Middle frontal gyrus (tissue), 1 donor: ENCODE measurements at regions not wholly inside any gene's neighbourhood (a gene's known extent, or its start where the extent isn't known, plus 50 kb on each side); places are given as distances from the start of the nearest gene placed in this dataset.

Source experiments
- DNase-seq: peaks from one replicate; pipeline ENCODE4 v3.0.0-alpha.2; 2015; ENCODE audit warnings: low spot score; ENCODE audit errors: extremely low spot score

GRCh38 chr5:92455011-92455410, 1071.9 kb upstream of the ARRDC3 start:
- DNase-seq = no peak

- DNase-seq = no peak
Observed at GRCh38 chr5:92444888-92445287, 1061.8 kb upstream of the ARRDC3 start.

GRCh38 chr5:92435781-92436180, 1052.7 kb upstream of the ARRDC3 start:
- DNase-seq = no peak

- DNase-seq = no peak
Observed at GRCh38 chr5:92429646-92430045, 1046.5 kb upstream of the ARRDC3 start.

- no peak for DNase-seq
Observed at GRCh38 chr5:92428415-92428814, 1045.3 kb upstream of the ARRDC3 start.

- no peak for DNase-seq
Observed at GRCh38 chr5:92424785-92425426, 1041.8 kb upstream of the ARRDC3 start.

- DNase-seq = no peak
Observed at GRCh38 chr5:92421942-92422341, 1038.8 kb upstream of the ARRDC3 start.

GRCh38 chr5:92421196-92421595, 1038.1 kb upstream of the ARRDC3 start:
- no peak for DNase-seq

GRCh38 chr5:92419261-92419660, 1036.1 kb upstream of the ARRDC3 start:
- no peak for DNase-seq

GRCh38 chr5:92418341-92418740, 1035.2 kb upstream of the ARRDC3 start:
- DNase-seq = no peak

GRCh38 chr5:92409134-92409533, 1026.0 kb upstream of the ARRDC3 start:
- no peak for DNase-seq

GRCh38 chr5:92402956-92403702, 1020.0 kb upstream of the ARRDC3 start:
- DNase-seq = no peak

GRCh38 chr5:92402045-92402444, 1018.9 kb upstream of the ARRDC3 start:
- no peak for DNase-seq

GRCh38 chr5:92401492-92401891, 1018.4 kb upstream of the ARRDC3 start:
- DNase-seq = no peak

GRCh38 chr5:92394936-92395335, 1011.8 kb upstream of the ARRDC3 start:
- no peak for DNase-seq

GRCh38 chr5:92390657-92391056, 1007.5 kb upstream of the ARRDC3 start:
- no peak for DNase-seq

- DNase-seq = no peak
Observed at GRCh38 chr5:92380069-92380770, 997.1 kb upstream of the ARRDC3 start.

GRCh38 chr5:92378966-92379611, 996.0 kb upstream of the ARRDC3 start:
- DNase-seq = no peak

GRCh38 chr5:92374859-92375258, 991.7 kb upstream of the ARRDC3 start:
- DNase-seq = no peak

- DNase-seq = no peak
Observed at GRCh38 chr5:92372766-92373165, 989.6 kb upstream of the ARRDC3 start.

GRCh38 chr5:92371889-92372235, 988.7 kb upstream of the ARRDC3 start:
- DNase-seq = no peak
